B cell (primary cell): ENCODE measurements at regions not wholly inside any gene's neighbourhood (a gene's known extent, or its start where the extent isn't known, plus 50 kb on each side); places are given as distances from the start of the nearest gene placed in this dataset.

Experiments
- ATAC-seq: fragments of 200-7000 bp; cut with Tn5 transposase; one replicate; pipeline ENCODE4 v1.10.0; 2021; ENCODE audit warnings: low read depth, mild to moderate bottlenecking, moderate number of reproducible peaks, moderate library complexity
- CTCF ChIA-PET: fragments of 350-600 bp; sonication (Branson Sonifier 250); formaldehyde crosslinking; loops from one replicate; lab custom pipeline; 2021; ENCODE audit warnings: antibody characterized with exemption, inconsistent platforms; lab: Charles Lee
- POLR2A ChIA-PET: fragments of 350-600 bp; sonication (Branson Sonifier 250); formaldehyde crosslinking; loops from one replicate; lab custom pipeline; 2021; ENCODE audit warnings: antibody characterized with exemption; lab: Charles Lee
- DNase-seq: peaks from one replicate; pipeline ENCODE4 v3.0.0; 2013
- H2AFZ ChIP-seq: 2 replicates; pipeline ENCODE4 v1.6.1; 2012; ENCODE audit warnings: mild to moderate bottlenecking, low read depth, low read length; ENCODE audit not compliant: insufficient read depth, poor library complexity, severe bottlenecking
- H3K27ac ChIP-seq, 2 donors: 1 replicate in 1 of 2; 2 replicates in 1 of 2; pipeline ENCODE4 v1.5.1; 2012 to 2013; ENCODE audit warnings: low read length in 2 of 2, mild to moderate bottlenecking in 2 of 2, moderate library complexity in 1 of 2
- H3K27me3 ChIP-seq, 4 experiments: fragments of 200-600 bp in 1 of 4; sonication (generic) in 1 of 4; replicated peaks in 1 of 4; 1 replicate in 2 of 4; 2 replicates in 2 of 4; pipeline versions ENCODE4 v1.6.1 to v1.7.0; 2013 to 2016; ENCODE audit warnings: low read length in 3 of 4, mild to moderate bottlenecking in 2 of 4, mixed read lengths in 1 of 4, moderate library complexity in 1 of 4; ENCODE audit not compliant: insufficient read depth in 4 of 4, control insufficient read depth in 3 of 4; ENCODE audit errors: control extremely low read depth in 1 of 4
- H3K36me3 ChIP-seq, 2 experiments: replicated peaks in 1 of 2; 1 replicate in 1 of 2; 2 replicates in 1 of 2; pipeline versions ENCODE4 v1.6.1 to v1.7.1; 2013; ENCODE audit warnings: low read length in 1 of 2; ENCODE audit not compliant: insufficient read depth in 2 of 2, control insufficient read depth in 1 of 2; ENCODE audit errors: control extremely low read depth in 1 of 2, extremely low read depth in 1 of 2
- H3K4me1 ChIP-seq, 2 donors: fragments of 200-600 bp in 1 of 2; sonication (generic) in 1 of 2; 1 replicate in 1 of 2; 2 replicates in 1 of 2; pipeline versions ENCODE4 v1.5.1 to v1.6.1; 2013 to 2017; ENCODE audit warnings: low read length in 2 of 2; ENCODE audit not compliant: control insufficient read depth in 2 of 2, insufficient read depth in 2 of 2
- H3K4me2 ChIP-seq: replicated peaks from 2 replicates; pipeline ENCODE3; 2012; ENCODE audit warnings: mild to moderate bottlenecking, low read depth, low read length; ENCODE audit not compliant: poor library complexity, severe bottlenecking
- H3K4me3 ChIP-seq, 5 experiments: fragments of 200-600 bp in 1 of 5; sonication (generic) in 1 of 5; 1 replicate in 3 of 5; 2 replicates in 2 of 5; pipeline versions ENCODE4 v1.5.1 to v1.7.0; 2011 to 2016; ENCODE audit warnings: low read length in 4 of 5, mild to moderate bottlenecking in 4 of 5, low read depth in 2 of 5, control low read depth in 1 of 5, moderate library complexity in 1 of 5; ENCODE audit not compliant: insufficient read depth in 1 of 5; ENCODE audit errors: control extremely low read depth in 1 of 5, extremely low read depth in 1 of 5
- H3K79me2 ChIP-seq: fragments of 200-600 bp; sonication (generic); one replicate; pipeline ENCODE4 v1.6.0; 2016; ENCODE audit warnings: low read length; ENCODE audit not compliant: control insufficient read depth, insufficient read depth
- H3K9ac ChIP-seq: fragments of 200-600 bp; sonication (generic); 2 replicates; pipeline ENCODE4 v1.6.1; 2017; ENCODE audit warnings: mild to moderate bottlenecking, low read length, moderate library complexity
- H3K9me3 ChIP-seq, 3 donors: one replicate each; pipeline versions ENCODE4 v1.6.1 to v1.7.1; 2013; ENCODE audit warnings: low read length in 2 of 3; ENCODE audit not compliant: control insufficient read depth in 2 of 3, insufficient read depth in 1 of 3; ENCODE audit errors: control extremely low read depth in 1 of 3
- H4K20me1 ChIP-seq: 2 replicates; pipeline ENCODE4 v1.6.0; 2012; ENCODE audit warnings: mild to moderate bottlenecking, low read length; ENCODE audit not compliant: insufficient read depth, control insufficient read depth, poor library complexity, severe bottlenecking
- H3K27ac Mint-ChIP-seq: one replicate; pipeline ENCODE4 v1.8.0; 2021; ENCODE audit warnings: mixed read lengths
- H3K27me3 Mint-ChIP-seq: one replicate; pipeline ENCODE4 v1.8.0; 2021; ENCODE audit warnings: mixed read lengths
- H3K4me1 Mint-ChIP-seq: one replicate; pipeline ENCODE4 v1.8.0; 2021; ENCODE audit warnings: mixed read lengths
- H3K4me3 Mint-ChIP-seq: one replicate; pipeline ENCODE4 v1.8.0; 2021; ENCODE audit warnings: mixed read lengths
- H3K9me3 Mint-ChIP-seq: one replicate; pipeline ENCODE4 v1.8.0; 2022; ENCODE audit warnings: mixed read lengths; ENCODE audit not compliant: insufficient read depth
- EZH2 ChIP-seq: IDR thresholded peaks from 2 replicates; pipeline ENCODE4 v1.6.1; 2012; ENCODE audit warnings: borderline replicate concordance, low read depth, mild to moderate bottlenecking, moderate library complexity, low read length; ENCODE audit not compliant: insufficient read depth, poor library complexity, severe bottlenecking
- WGBS: methylation state at CpG from one replicate; pipeline ENCODE4 v1.1.5; 2013; ENCODE audit warnings: missing lambda C conversion rate; ENCODE audit not compliant: insufficient coverage; 5-methylcytosine and 5-hydroxymethylcytosine counted together
- intact Hi-C: fragments of 100-400 bp; cut with micrococcal nuclease; formaldehyde crosslinking; loops from one replicate; pipeline ENCODE4 v1.10.0; 2022
- TF ChIP-seq, protein P1 (sequence below): fragments of 200-600 bp; IDR thresholded peaks from one replicate; pipeline ENCODE4 v1.8.0; 2022; ENCODE audit warnings: antibody characterized with exemption, mild to moderate bottlenecking

DNA sequence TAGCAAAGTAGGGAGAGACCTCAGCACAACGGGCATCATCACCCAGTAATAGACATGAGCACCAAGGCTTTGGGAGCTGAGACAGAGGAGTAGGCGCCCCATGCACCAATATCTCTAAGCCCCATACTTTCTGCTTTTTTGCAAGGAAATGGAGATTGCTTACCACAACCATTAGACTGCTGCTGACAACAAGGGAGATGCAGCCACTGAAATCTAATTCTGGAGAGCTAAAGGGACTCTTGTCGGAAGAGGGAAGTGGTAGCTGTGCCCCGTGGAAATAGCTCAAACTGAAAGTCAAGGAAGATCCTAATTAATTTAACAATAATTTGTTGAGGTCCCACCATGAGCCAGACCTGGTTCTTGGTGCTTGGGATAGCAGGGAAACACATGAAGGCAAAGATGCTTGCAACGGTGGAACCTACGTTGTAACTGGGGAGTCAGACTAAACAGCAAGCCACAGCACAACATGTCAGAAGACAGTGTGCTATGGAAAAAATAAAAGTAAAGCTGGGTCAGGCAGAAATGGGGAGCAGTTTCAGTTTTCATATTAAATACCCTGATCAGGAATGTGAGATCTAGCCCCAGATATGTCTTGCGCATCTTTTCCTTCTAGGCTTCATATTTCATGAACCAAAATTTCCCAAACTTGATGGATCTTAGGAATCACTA, 1131.0 kb downstream of the BCL11B start:
- no peaks in the 10 kb centered on the region for H3K4me1 ChIP-seq
- H3K36me3 ChIP-seq, result no peaks in the 10 kb centered on the region
- DNase-seq (no peak), ATAC-seq (no peak)
- no peak overlapping the region for H3K4me3 Mint-ChIP-seq
- H4K20me1 ChIP-seq, result no peaks in the 10 kb centered on the region
- H3K27ac Mint-ChIP-seq, result no peak overlapping the region
- H3K9me3 Mint-ChIP-seq, result no peaks in the 10 kb centered on the region
- H2AFZ ChIP-seq, result no peak overlapping the region
- H3K79me2 ChIP-seq, result no peaks in the 10 kb centered on the region
- no peak overlapping the region for H3K9ac ChIP-seq
- H3K4me2 ChIP-seq, result no peak overlapping the region
- no peaks in the 10 kb centered on the region for H3K4me1 Mint-ChIP-seq
- H3K27ac ChIP-seq, result no peak overlapping the region
- CTCF ChIA-PET, result no interaction called here
- TF ChIP-seq, protein P1, sequence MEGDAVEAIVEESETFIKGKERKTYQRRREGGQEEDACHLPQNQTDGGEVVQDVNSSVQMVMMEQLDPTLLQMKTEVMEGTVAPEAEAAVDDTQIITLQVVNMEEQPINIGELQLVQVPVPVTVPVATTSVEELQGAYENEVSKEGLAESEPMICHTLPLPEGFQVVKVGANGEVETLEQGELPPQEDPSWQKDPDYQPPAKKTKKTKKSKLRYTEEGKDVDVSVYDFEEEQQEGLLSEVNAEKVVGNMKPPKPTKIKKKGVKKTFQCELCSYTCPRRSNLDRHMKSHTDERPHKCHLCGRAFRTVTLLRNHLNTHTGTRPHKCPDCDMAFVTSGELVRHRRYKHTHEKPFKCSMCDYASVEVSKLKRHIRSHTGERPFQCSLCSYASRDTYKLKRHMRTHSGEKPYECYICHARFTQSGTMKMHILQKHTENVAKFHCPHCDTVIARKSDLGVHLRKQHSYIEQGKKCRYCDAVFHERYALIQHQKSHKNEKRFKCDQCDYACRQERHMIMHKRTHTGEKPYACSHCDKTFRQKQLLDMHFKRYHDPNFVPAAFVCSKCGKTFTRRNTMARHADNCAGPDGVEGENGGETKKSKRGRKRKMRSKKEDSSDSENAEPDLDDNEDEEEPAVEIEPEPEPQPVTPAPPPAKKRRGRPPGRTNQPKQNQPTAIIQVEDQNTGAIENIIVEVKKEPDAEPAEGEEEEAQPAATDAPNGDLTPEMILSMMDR, result no peak
- no peak for TF ChIP-seq EZH2
- intact Hi-C loops, result no loop called here
- WGBS, result 85% methylated on average over 5 of the region's 7 CpGs
- H3K27me3 Mint-ChIP-seq, result peaks cover 9% of the 10 kb centered on the region
- POLR2A ChIA-PET, result no interaction called here
- H3K27me3 ChIP-seq, result peaks cover 0 to 4% (median 0%) of the 10 kb centered on the region in 4 experiments
- no peak overlapping the region for H3K4me3 ChIP-seq
- H3K9me3 ChIP-seq, result no peaks in the 10 kb centered on the region

DNA sequence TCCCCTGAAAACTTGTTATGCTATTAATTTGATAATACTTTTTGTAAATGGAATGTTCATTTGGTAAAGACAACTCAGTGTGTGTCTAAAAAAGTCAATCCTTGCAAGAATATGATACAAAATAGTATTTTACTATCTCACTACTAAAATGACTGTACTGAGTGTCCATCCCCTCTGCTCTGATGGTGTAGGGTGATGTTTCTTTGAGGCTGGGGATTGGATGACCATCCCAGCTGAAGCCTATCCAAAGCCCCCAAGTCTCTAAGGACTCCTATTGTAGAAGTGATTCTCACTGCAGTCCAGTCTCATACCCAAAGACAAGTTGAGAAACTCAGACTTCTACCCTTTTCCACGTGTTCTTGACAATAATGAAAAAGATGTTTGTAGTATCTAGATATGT, 1128.4 kb downstream of the BCL11B start:
- intact Hi-C loops, result no loop called here
- Histone ChIP-seq H3K27ac (no peak overlapping the region), H3K4me1 (no peaks in the 10 kb centered on the region), H4K20me1 (no peaks in the 10 kb centered on the region), H3K4me3 (no peak overlapping the region), H3K9ac (no peak overlapping the region), H3K4me2 (no peak overlapping the region), H3K79me2 (no peaks in the 10 kb centered on the region), H3K36me3 (no peaks in the 10 kb centered on the region), H3K27me3 (no peaks in the 10 kb centered on the region), H2AFZ (no peak overlapping the region), H3K9me3 (no peaks in the 10 kb centered on the region)
- ChIA-PET CTCF (no interaction called here), POLR2A (no interaction called here)
- no peak for TF ChIP-seq EZH2
- TF ChIP-seq, protein P1, result no peak
- no CpG with 5 or more reads among the region's 1 CpG for WGBS
- Mint-ChIP-seq H3K9me3 (no peaks in the 10 kb centered on the region), H3K27ac (no peak overlapping the region), H3K27me3 (no peaks in the 10 kb centered on the region), H3K4me1 (no peaks in the 10 kb centered on the region), H3K4me3 (no peak overlapping the region)
- ATAC-seq (no peak), DNase-seq (no peak)
